ENCODE measurements at regions not wholly inside any gene's neighbourhood (a gene's known extent, or its start where the extent isn't known, plus 50 kb on each side); places are given as distances from the start of the nearest gene placed in this dataset.

GRCh38 chr2:217195658-217196446 lies 336.0 kb upstream of the TNP1 start:
- no peak overlapping the region for H3K4me3 ChIP-seq
- H3K4me1 ChIP-seq (replicated peaks; ENCODE audit: insufficient read depth), result no peaks in the 10 kb centered on the region
- BruUV-seq (replicated peaks), result no TSS peak
- H3K79me2 ChIP-seq (ENCODE audit: low read depth), result no peaks in the 10 kb centered on the region
- intact Hi-C loops (cut with micrococcal nuclease; ENCODE audit: unreplicated experiment), result no loop called here
- H3F3A ChIP-seq (ENCODE audit: insufficient read depth, low read depth), result no peaks in the 10 kb centered on the region
- no peaks in the 10 kb centered on the region for H3K9me2 ChIP-seq (ENCODE audit: insufficient read depth)
- no peak for TF ChIP-seq CTCF (conservative IDR thresholded peaks at IDR 0.05)
- no peak for TF ChIP-seq EZH2 (IDR thresholded peaks at IDR 0.05; ENCODE audit: low read depth)
- H3K4me2 ChIP-seq, result no peak overlapping the region
- H3K27ac ChIP-seq, result no peak overlapping the region
- H2AFZ ChIP-seq, result no peak overlapping the region
- CTCF ChIA-PET, result no interaction called here
- DNase-seq, result no peak
- no peaks in the 10 kb centered on the region for H3K27me3 ChIP-seq (ENCODE audit: insufficient read depth, low read depth)
- H4K20me1 ChIP-seq (ENCODE audit: insufficient read depth), result no peaks in the 10 kb centered on the region
- no peaks in the 10 kb centered on the region for H3K36me3 ChIP-seq (ENCODE audit: low read depth)
- no peaks in the 10 kb centered on the region for H3K9me3 ChIP-seq (ENCODE audit: insufficient read depth, low read depth)
- POLR2A ChIA-PET (ENCODE audit: unreplicated experiment), result no interaction called here

- no peaks in the 10 kb centered on the region for H3K9me3 ChIP-seq (ENCODE audit: insufficient read depth, low read depth)
- no peak overlapping the region for H3K4me3 ChIP-seq
- H3K27ac ChIP-seq, result no peak overlapping the region
- CTCF ChIA-PET, result no interaction called here
- no peaks in the 10 kb centered on the region for H3K36me3 ChIP-seq (ENCODE audit: low read depth)
- no peak for TF ChIP-seq EZH2 (IDR thresholded peaks at IDR 0.05; ENCODE audit: low read depth)
- TF ChIP-seq CTCF (conservative IDR thresholded peaks at IDR 0.05), result no peak
- intact Hi-C loops (cut with micrococcal nuclease; ENCODE audit: unreplicated experiment), result no loop called here
- H3K9me2 ChIP-seq (ENCODE audit: insufficient read depth), result no peaks in the 10 kb centered on the region
- no peak overlapping the region for H2AFZ ChIP-seq
- POLR2A ChIA-PET (ENCODE audit: unreplicated experiment), result no interaction called here
- no peaks in the 10 kb centered on the region for H3K4me1 ChIP-seq (replicated peaks; ENCODE audit: insufficient read depth)
- no peaks in the 10 kb centered on the region for H3K27me3 ChIP-seq (ENCODE audit: insufficient read depth, low read depth)
- H3F3A ChIP-seq (ENCODE audit: insufficient read depth, low read depth), result no peaks in the 10 kb centered on the region
- H3K79me2 ChIP-seq (ENCODE audit: low read depth), result no peaks in the 10 kb centered on the region
- BruUV-seq (replicated peaks), result no TSS peak
- H4K20me1 ChIP-seq (ENCODE audit: insufficient read depth), result no peaks in the 10 kb centered on the region
- no peak overlapping the region for H3K4me2 ChIP-seq
- DNase-seq, result no peak
Measured at GRCh38 chr2:217195016-217195415, 335.2 kb upstream of the TNP1 start.

GRCh38 chr2:217193431-217194340 lies 333.8 kb upstream of the TNP1 start:
- H3K9me3 ChIP-seq (ENCODE audit: insufficient read depth, low read depth), result no peaks in the 10 kb centered on the region
- H3K79me2 ChIP-seq (ENCODE audit: low read depth), result no peaks in the 10 kb centered on the region
- TF ChIP-seq EZH2 (IDR thresholded peaks at IDR 0.05; ENCODE audit: low read depth) (no peak), CTCF (conservative IDR thresholded peaks at IDR 0.05) (no peak)
- no peak overlapping the region for H3K27ac ChIP-seq
- no peak overlapping the region for H3K4me3 ChIP-seq
- no peaks in the 10 kb centered on the region for H3K9me2 ChIP-seq (ENCODE audit: insufficient read depth)
- H3K4me1 ChIP-seq (replicated peaks; ENCODE audit: insufficient read depth), result no peaks in the 10 kb centered on the region
- ChIA-PET CTCF (no interaction called here), POLR2A (ENCODE audit: unreplicated experiment) (no interaction called here)
- no peaks in the 10 kb centered on the region for H3K36me3 ChIP-seq (ENCODE audit: low read depth)
- no peaks in the 10 kb centered on the region for H3K27me3 ChIP-seq (ENCODE audit: insufficient read depth, low read depth)
- no peaks in the 10 kb centered on the region for H4K20me1 ChIP-seq (ENCODE audit: insufficient read depth)
- DNase-seq, result no peak
- no peak overlapping the region for H3K4me2 ChIP-seq
- no peak overlapping the region for H2AFZ ChIP-seq
- H3F3A ChIP-seq (ENCODE audit: insufficient read depth, low read depth), result no peaks in the 10 kb centered on the region
- intact Hi-C loops (cut with micrococcal nuclease; ENCODE audit: unreplicated experiment), result no loop called here
- BruUV-seq (replicated peaks), result no TSS peak

All from PC-9 (cell line).